Smooth muscle cell (in vitro differentiated cells): ENCODE measurements at regions not wholly inside any gene's neighbourhood (a gene's known extent, or its start where the extent isn't known, plus 50 kb on each side); places are given as distances from the start of the nearest gene placed in this dataset.

Experiments
- DNase-seq: peaks from one replicate; lab custom pipeline; 2025; ENCODE audit not compliant: unreplicated experiment; lab: John Stamatoyannopoulos, UW
- H2AFZ ChIP-seq: fragments of 200-600 bp; sonication (generic); 2 replicates; pipeline ENCODE4 v1.6.0; 2016; ENCODE audit warnings: antibody characterized with exemption, low read depth, mild to moderate bottlenecking
- H3F3A ChIP-seq: fragments of 200-600 bp; sonication (generic); 2 replicates; pipeline ENCODE4 v1.6.0; 2017; ENCODE audit warnings: antibody characterized with exemption, low read depth
- H3K27ac ChIP-seq: fragments of 200-600 bp; sonication (generic); 2 replicates; pipeline ENCODE4 v1.5.1; 2016; ENCODE audit warnings: low read depth, mild to moderate bottlenecking
- H3K27me3 ChIP-seq: fragments of 200-600 bp; sonication (generic); 2 replicates; pipeline ENCODE4 v1.6.1; 2016; ENCODE audit warnings: low read depth, mild to moderate bottlenecking
- H3K36me3 ChIP-seq: fragments of 200-600 bp; sonication (generic); 2 replicates; pipeline ENCODE4 v1.5.1; 2016; ENCODE audit warnings: low read depth
- H3K4me1 ChIP-seq: fragments of 200-600 bp; sonication (generic); 2 replicates; pipeline ENCODE4 v1.5.1; 2016; ENCODE audit warnings: low read depth
- H3K4me2 ChIP-seq: fragments of 200-600 bp; sonication (generic); 2 replicates; pipeline ENCODE4 v1.6.0; 2016; ENCODE audit warnings: mild to moderate bottlenecking
- H3K4me3 ChIP-seq: fragments of 200-600 bp; sonication (generic); 2 replicates; pipeline ENCODE4 v1.5.1; 2016; ENCODE audit warnings: mild to moderate bottlenecking
- H3K79me2 ChIP-seq: fragments of 200-600 bp; sonication (generic); 2 replicates; pipeline ENCODE4 v1.6.0; 2016; ENCODE audit warnings: low read depth, mild to moderate bottlenecking
- H3K9ac ChIP-seq: fragments of 200-600 bp; sonication (generic); 2 replicates; pipeline ENCODE4 v1.6.0; 2016; ENCODE audit warnings: low read depth
- H3K9me3 ChIP-seq: fragments of 200-600 bp; sonication (generic); replicated peaks from 2 replicates; pipeline ENCODE4 v1.5.1; 2016; ENCODE audit warnings: low read depth
- H4K20me1 ChIP-seq: fragments of 200-600 bp; sonication (generic); 2 replicates; pipeline ENCODE4 v1.6.0; 2016; ENCODE audit warnings: low read depth
- whole genome bisulfite sequencing: methylation state at CpG from one replicate; pipeline ENCODE4 v1.1.7; 2016; ENCODE audit warnings: low lambda C conversion rate; 5-methylcytosine and 5-hydroxymethylcytosine counted together
- TF ChIP-seq, protein P1 (sequence below): fragments of 200-600 bp; sonication (generic); IDR thresholded peaks from 2 replicates; pipeline ENCODE4 v1.5.1; 2017; ENCODE audit warnings: borderline replicate concordance, mild to moderate bottlenecking, antibody characterized with exemption; ENCODE audit not compliant: insufficient read depth, poor library complexity, severe bottlenecking

DNA sequence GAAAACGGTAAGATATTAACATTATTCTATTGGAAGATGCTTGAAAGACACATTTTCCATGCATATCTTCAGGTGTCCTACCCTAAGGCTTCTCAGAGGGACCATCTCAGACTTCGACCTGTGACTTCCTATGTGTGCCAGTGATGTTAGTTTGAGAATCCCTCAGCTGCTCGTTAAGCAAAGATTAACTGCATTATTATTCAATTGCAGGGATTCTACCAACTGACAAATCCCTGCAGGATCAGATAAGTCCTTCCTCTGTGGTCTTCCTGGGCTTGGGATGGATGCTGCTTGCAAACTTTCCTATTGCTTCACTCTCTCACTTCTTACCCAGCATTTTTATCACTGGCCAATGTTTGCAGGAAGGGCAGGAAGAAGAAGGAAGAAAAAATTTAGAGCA, 83.0 kb upstream of the PPARGC1A start:
- H3K4me2 ChIP-seq = no peak overlapping the region
- H3F3A ChIP-seq = no peaks in the 10 kb centered on the region
- DNase-seq = no peak
- H3K4me1 ChIP-seq = no peaks in the 10 kb centered on the region
- no peaks in the 10 kb centered on the region for H4K20me1 ChIP-seq
- TF ChIP-seq, protein P1, sequence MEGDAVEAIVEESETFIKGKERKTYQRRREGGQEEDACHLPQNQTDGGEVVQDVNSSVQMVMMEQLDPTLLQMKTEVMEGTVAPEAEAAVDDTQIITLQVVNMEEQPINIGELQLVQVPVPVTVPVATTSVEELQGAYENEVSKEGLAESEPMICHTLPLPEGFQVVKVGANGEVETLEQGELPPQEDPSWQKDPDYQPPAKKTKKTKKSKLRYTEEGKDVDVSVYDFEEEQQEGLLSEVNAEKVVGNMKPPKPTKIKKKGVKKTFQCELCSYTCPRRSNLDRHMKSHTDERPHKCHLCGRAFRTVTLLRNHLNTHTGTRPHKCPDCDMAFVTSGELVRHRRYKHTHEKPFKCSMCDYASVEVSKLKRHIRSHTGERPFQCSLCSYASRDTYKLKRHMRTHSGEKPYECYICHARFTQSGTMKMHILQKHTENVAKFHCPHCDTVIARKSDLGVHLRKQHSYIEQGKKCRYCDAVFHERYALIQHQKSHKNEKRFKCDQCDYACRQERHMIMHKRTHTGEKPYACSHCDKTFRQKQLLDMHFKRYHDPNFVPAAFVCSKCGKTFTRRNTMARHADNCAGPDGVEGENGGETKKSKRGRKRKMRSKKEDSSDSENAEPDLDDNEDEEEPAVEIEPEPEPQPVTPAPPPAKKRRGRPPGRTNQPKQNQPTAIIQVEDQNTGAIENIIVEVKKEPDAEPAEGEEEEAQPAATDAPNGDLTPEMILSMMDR = no peak
- H3K27me3 ChIP-seq = no peaks in the 10 kb centered on the region
- H2AFZ ChIP-seq = no peak overlapping the region
- H3K9ac ChIP-seq = no peak overlapping the region
- WGBS = 68% methylated on average over 3 of the region's 3 CpGs
- no peaks in the 10 kb centered on the region for H3K9me3 ChIP-seq
- H3K79me2 ChIP-seq = no peaks in the 10 kb centered on the region
- H3K36me3 ChIP-seq = no peaks in the 10 kb centered on the region
- no peak overlapping the region for H3K4me3 ChIP-seq
- H3K27ac ChIP-seq = no peak overlapping the region

DNA sequence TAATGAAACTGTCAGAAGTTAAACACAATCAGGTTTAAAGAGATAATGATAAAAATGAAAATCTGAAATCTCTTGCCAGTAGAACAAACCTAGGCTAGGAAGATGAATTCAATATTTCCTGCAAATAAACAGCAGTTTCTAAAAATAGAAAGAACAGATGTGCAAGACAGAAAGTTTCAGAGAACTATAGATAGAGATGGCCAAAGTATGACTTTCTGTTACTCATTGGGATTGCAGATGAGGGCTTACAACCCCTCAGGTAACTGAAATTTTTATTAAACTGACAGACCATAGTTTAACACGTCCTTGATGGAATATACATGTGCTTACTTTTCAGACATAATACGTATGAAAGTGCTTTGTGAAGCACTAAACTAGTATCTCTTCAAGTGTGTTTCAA, 82.3 kb upstream of the PPARGC1A start:
- Histone ChIP-seq H3K4me1 (no peaks in the 10 kb centered on the region), H4K20me1 (no peaks in the 10 kb centered on the region), H3F3A (no peaks in the 10 kb centered on the region), H2AFZ (no peak overlapping the region), H3K79me2 (no peaks in the 10 kb centered on the region), H3K27ac (no peak overlapping the region), H3K9me3 (no peaks in the 10 kb centered on the region), H3K4me3 (no peak overlapping the region), H3K36me3 (no peaks in the 10 kb centered on the region), H3K9ac (no peak overlapping the region), H3K4me2 (no peak overlapping the region), H3K27me3 (no peaks in the 10 kb centered on the region)
- 97% methylated on average over 2 of the region's 2 CpGs for WGBS
- TF ChIP-seq, protein P1 = no peak
- DNase-seq = no peak

DNA sequence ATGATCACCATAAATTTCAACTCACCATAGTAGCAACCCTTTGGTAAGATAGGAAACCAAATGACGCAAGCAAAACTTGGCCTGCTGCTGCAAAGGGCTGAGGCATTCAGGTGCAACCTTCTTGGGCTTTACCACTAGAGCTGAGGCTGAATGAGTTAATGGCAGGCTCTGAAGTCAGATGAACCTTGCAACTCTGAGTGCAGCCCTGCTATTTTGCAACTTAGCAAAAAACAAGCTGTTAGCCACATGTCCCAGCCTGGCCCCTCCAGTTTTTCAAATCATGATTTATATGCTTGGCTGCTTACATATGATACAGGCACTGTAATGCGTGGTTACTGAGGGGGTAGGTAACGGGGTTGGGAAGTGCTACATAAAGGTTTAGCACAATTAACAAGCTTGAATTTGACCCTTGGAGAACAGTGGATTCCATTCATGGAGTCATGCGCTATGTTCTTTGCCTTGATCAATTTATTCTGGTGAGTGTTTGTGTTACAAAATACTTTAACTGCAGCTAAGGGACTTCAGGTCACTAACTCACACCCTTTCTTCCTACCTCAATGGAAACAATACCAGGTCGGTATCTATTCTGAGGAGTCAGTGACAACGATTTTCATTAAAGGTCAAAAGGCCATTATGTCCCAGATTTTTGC, 80.5 kb upstream of the PPARGC1A start:
- Histone ChIP-seq H3F3A (no peaks in the 10 kb centered on the region), H3K36me3 (no peaks in the 10 kb centered on the region), H3K9me3 (no peaks in the 10 kb centered on the region), H3K4me1 (no peaks in the 10 kb centered on the region), H3K4me2 (no peak overlapping the region), H3K27me3 (no peaks in the 10 kb centered on the region), H3K79me2 (no peaks in the 10 kb centered on the region), H3K27ac (no peak overlapping the region), H3K4me3 (no peak overlapping the region), H4K20me1 (no peaks in the 10 kb centered on the region), H3K9ac (no peak overlapping the region), H2AFZ (no peak overlapping the region)
- DNase-seq = no peak
- WGBS = 91% methylated on average over 6 of the region's 6 CpGs
- TF ChIP-seq, protein P1 = no peak

DNA sequence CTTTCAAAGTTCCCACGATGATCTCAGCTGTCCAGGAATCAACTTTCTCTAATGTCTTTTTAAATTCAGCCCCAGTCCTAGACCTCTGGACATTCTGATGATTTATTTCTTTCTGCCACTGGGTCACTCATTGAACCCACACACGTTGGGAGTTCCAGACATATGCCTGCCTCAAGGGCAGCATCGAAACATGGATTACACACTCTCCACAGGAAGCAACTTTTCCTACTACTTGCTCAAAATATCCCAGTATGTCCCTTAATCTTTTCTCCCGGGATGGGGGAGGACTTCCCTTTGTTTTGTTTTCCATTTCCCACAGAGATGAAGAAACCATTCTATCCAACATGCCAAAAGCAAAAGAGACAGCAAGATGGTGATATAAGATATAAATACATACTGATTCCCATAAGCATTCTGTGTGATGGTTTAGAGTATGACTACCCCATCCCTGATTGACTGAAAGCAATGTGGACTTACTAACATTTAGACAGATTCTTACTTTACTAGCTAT, 79.8 kb upstream of the PPARGC1A start:
- Histone ChIP-seq H3K9me3 (no peaks in the 10 kb centered on the region), H3K4me1 (no peaks in the 10 kb centered on the region), H3K27ac (no peak overlapping the region), H2AFZ (no peak overlapping the region), H3K79me2 (no peaks in the 10 kb centered on the region), H3K27me3 (no peaks in the 10 kb centered on the region), H3K4me3 (no peak overlapping the region), H3K4me2 (no peak overlapping the region), H3K36me3 (no peaks in the 10 kb centered on the region), H4K20me1 (no peaks in the 10 kb centered on the region), H3F3A (no peaks in the 10 kb centered on the region), H3K9ac (no peak overlapping the region)
- TF ChIP-seq, protein P1 = no peak
- WGBS = 50% methylated on average over 4 of the region's 4 CpGs
- no peak for DNase-seq
